DOHH2 (cell line): ENCODE measurements at regions not wholly inside any gene's neighbourhood (a gene's known extent, or its start where the extent isn't known, plus 50 kb on each side); places are given as distances from the start of the nearest gene placed in this dataset.

Source experiments
- CTCF ChIP-seq: fragments of 200-600 bp; sonication (generic); IDR thresholded peaks from one replicate; pipeline ENCODE4 v1.5.1; 2014; ENCODE audit warnings: antibody characterized with exemption, mild to moderate bottlenecking, low read depth, low read length; ENCODE audit not compliant: poor library complexity, severe bottlenecking
- EZH2phosphoT487 ChIP-seq: fragments of 200-600 bp; sonication (generic); IDR thresholded peaks from 2 replicates; pipeline ENCODE4 v1.6.1; 2017; ENCODE audit warnings: borderline replicate concordance, mild to moderate bottlenecking, antibody characterized with exemption, low read length, moderate library complexity, mixed read lengths

- TF ChIP-seq CTCF (no peak), EZH2phosphoT487 (no peak)
Measured at GRCh38 chr10:107899502-107900062, 735.1 kb upstream of the SORCS1 start.
